HG03039 (cell line): ENCODE measurements at regions not wholly inside any gene's neighbourhood (a gene's known extent, or its start where the extent isn't known, plus 50 kb on each side); places are given as distances from the start of the nearest gene placed in this dataset.

Source experiments
- ATAC-seq: cut with Tn5 transposase; IDR thresholded peaks from one replicate; pipeline ENCODE4 v1.9.1; 2021; ENCODE audit warnings: mild to moderate bottlenecking, moderate library complexity; ENCODE audit not compliant: unreplicated experiment

- no peak for ATAC-seq
Observed at GRCh38 chr5:155193483-155194107, 180.0 kb downstream of the KIF4B start.

GRCh38 chr5:155200608-155201007 is 187.1 kb downstream of the KIF4B start:
- no peak for ATAC-seq

- ATAC-seq: no peak
Observed at GRCh38 chr5:155211764-155212163, 198.2 kb downstream of the KIF4B start.

GRCh38 chr5:155222393-155222792 is 208.8 kb downstream of the KIF4B start:
- no peak for ATAC-seq

- no peak for ATAC-seq
Observed at GRCh38 chr5:155229135-155229534, 215.6 kb downstream of the KIF4B start.

GRCh38 chr5:155239803-155240202 is 226.2 kb downstream of the KIF4B start:
- no peak for ATAC-seq

GRCh38 chr5:155250596-155250995 is 237.0 kb downstream of the KIF4B start:
- ATAC-seq: no peak

- ATAC-seq: no peak
Observed at GRCh38 chr5:155252025-155252424, 238.5 kb downstream of the KIF4B start.

GRCh38 chr5:155252717-155253116 is 239.2 kb downstream of the KIF4B start:
- ATAC-seq: no peak

GRCh38 chr5:155254399-155254798 is 240.8 kb downstream of the KIF4B start:
- ATAC-seq: no peak

- no peak for ATAC-seq
Observed at GRCh38 chr5:155258161-155258560, 244.6 kb downstream of the KIF4B start.

- ATAC-seq: no peak
Observed at GRCh38 chr5:155259648-155260047, 246.1 kb downstream of the KIF4B start.

GRCh38 chr5:155260798-155261197 is 247.2 kb downstream of the KIF4B start:
- no peak for ATAC-seq

- ATAC-seq: no peak
Observed at GRCh38 chr5:155263381-155263780, 249.8 kb downstream of the KIF4B start.

- no peak for ATAC-seq
Observed at GRCh38 chr5:155264809-155265208, 251.3 kb downstream of the KIF4B start.

GRCh38 chr5:155268770-155269425 is 255.3 kb downstream of the KIF4B start:
- no peak for ATAC-seq

- ATAC-seq: no peak
Observed at GRCh38 chr5:155270725-155271124, 257.2 kb downstream of the KIF4B start.

GRCh38 chr5:155274484-155274883 is 260.9 kb downstream of the KIF4B start:
- ATAC-seq: no peak

- no peak for ATAC-seq
Observed at GRCh38 chr5:155275222-155275621, 261.7 kb downstream of the KIF4B start.

GRCh38 chr5:155276231-155276630 is 262.7 kb downstream of the KIF4B start:
- ATAC-seq: no peak

- no peak for ATAC-seq
Observed at GRCh38 chr5:155278532-155278931, 265.0 kb downstream of the KIF4B start.

GRCh38 chr5:155282503-155283107 is 269.1 kb downstream of the KIF4B start:
- ATAC-seq: no peak
